ENCODE measurements at regions not wholly inside any gene's neighbourhood (a gene's known extent, or its start where the extent isn't known, plus 50 kb on each side); places are given as distances from the start of the nearest gene placed in this dataset.
"Not testable (repeated sequence)": the region's sequence is repeated elsewhere in the genome, so short reads cannot be mapped to it uniquely, and the experiment has no call there.

- no peak for DNase-seq
Observed at GRCh38 chr2:184369307-184369706, 229.0 kb upstream of the ZNF804A start.

- no peak for DNase-seq
Observed at GRCh38 chr2:184370954-184371353, 227.4 kb upstream of the ZNF804A start.

- no peak for DNase-seq
Observed at GRCh38 chr2:184371641-184372040, 226.7 kb upstream of the ZNF804A start.

GRCh38 chr2:184372484-184372883 is 225.8 kb upstream of the ZNF804A start:
- no peak for DNase-seq

GRCh38 chr2:184394642-184395041 is 203.7 kb upstream of the ZNF804A start:
- no peak for DNase-seq

GRCh38 chr2:184402381-184402780 is 195.9 kb upstream of the ZNF804A start:
- no peak for DNase-seq

- DNase-seq, result not testable (repeated sequence)
Observed at GRCh38 chr2:184407041-184407630, 191.2 kb upstream of the ZNF804A start.

- DNase-seq, result no peak
Observed at GRCh38 chr2:184410160-184410559, 188.2 kb upstream of the ZNF804A start.

GRCh38 chr2:184413221-184413620 is 185.1 kb upstream of the ZNF804A start:
- no peak for DNase-seq

- DNase-seq, result no peak
Observed at GRCh38 chr2:184413671-184414229, 184.6 kb upstream of the ZNF804A start.

- no peak for DNase-seq
Observed at GRCh38 chr2:184416146-184416913, 182.0 kb upstream of the ZNF804A start.

- no peak for DNase-seq
Observed at GRCh38 chr2:184419744-184420143, 178.6 kb upstream of the ZNF804A start.

- DNase-seq, result not testable (repeated sequence)
Observed at GRCh38 chr2:184421456-184421855, 176.9 kb upstream of the ZNF804A start.

- no peak for DNase-seq
Observed at GRCh38 chr2:184425083-184425482, 173.2 kb upstream of the ZNF804A start.

GRCh38 chr2:184444217-184444616 is 154.1 kb upstream of the ZNF804A start:
- no peak for DNase-seq

- no peak for DNase-seq
Observed at GRCh38 chr2:184444623-184445223, 153.6 kb upstream of the ZNF804A start.

- no peak for DNase-seq
Observed at GRCh38 chr2:184449760-184450159, 148.6 kb upstream of the ZNF804A start.

GRCh38 chr2:184452907-184453306 is 145.4 kb upstream of the ZNF804A start:
- DNase-seq, result no peak

- no peak for DNase-seq
Observed at GRCh38 chr2:184455624-184456023, 142.7 kb upstream of the ZNF804A start.

GRCh38 chr2:184456693-184457092 is 141.6 kb upstream of the ZNF804A start:
- not testable (repeated sequence) for DNase-seq

GRCh38 chr2:184463102-184463865 is 135.0 kb upstream of the ZNF804A start:
- no peak for DNase-seq

GRCh38 chr2:184463866-184464248 is 134.5 kb upstream of the ZNF804A start:
- DNase-seq, result no peak

GRCh38 chr2:184468826-184469225 is 129.5 kb upstream of the ZNF804A start:
- DNase-seq, result no peak

Measured in CD4-positive, alpha-beta T cell treated with Interleukin-4 for 1 hour (primary cell).